Hindlimb muscle (tissue), 1 donor: ENCODE measurements at regions not wholly inside any gene's neighbourhood (a gene's known extent, or its start where the extent isn't known, plus 50 kb on each side); places are given as distances from the start of the nearest gene placed in this dataset.
"Not testable (repeated sequence)": the region's sequence is repeated elsewhere in the genome, so short reads cannot be mapped to it uniquely, and the experiment has no call there.

Experiments
- DNase-seq: peaks from one replicate; pipeline ENCODE4 v3.0.0-alpha.2; 2013

GRCh38 chrX:28408017-28408723, 179.1 kb upstream of the IL1RAPL1 start:
- no peak for DNase-seq

GRCh38 chrX:28398342-28398741, 188.9 kb upstream of the IL1RAPL1 start:
- no peak for DNase-seq

GRCh38 chrX:28391528-28391927, 195.7 kb upstream of the IL1RAPL1 start:
- no peak for DNase-seq

- peak; percentile 7 for DNase-seq
Measured at GRCh38 chrX:28379103-28379502, 208.1 kb upstream of the IL1RAPL1 start.

- DNase-seq, result not testable (repeated sequence)
Measured at GRCh38 chrX:28367649-28368048, 219.6 kb upstream of the IL1RAPL1 start.

- DNase-seq, result peak; percentile 3
Measured at GRCh38 chrX:28351801-28352200, 235.4 kb upstream of the IL1RAPL1 start.

- no peak for DNase-seq
Measured at GRCh38 chrX:28349888-28350287, 237.4 kb upstream of the IL1RAPL1 start.

- no peak for DNase-seq
Measured at GRCh38 chrX:28347476-28347875, 239.8 kb upstream of the IL1RAPL1 start.

- no peak for DNase-seq
Measured at GRCh38 chrX:28329156-28329555, 258.1 kb upstream of the IL1RAPL1 start.

GRCh38 chrX:28324321-28324721, 262.9 kb upstream of the IL1RAPL1 start:
- no peak for DNase-seq

- no peak for DNase-seq
Measured at GRCh38 chrX:28321286-28321685, 266.0 kb upstream of the IL1RAPL1 start.

GRCh38 chrX:28312965-28313364, 274.3 kb upstream of the IL1RAPL1 start:
- DNase-seq, result no peak

- DNase-seq, result no peak
Measured at GRCh38 chrX:28312259-28312658, 275.0 kb upstream of the IL1RAPL1 start.

- DNase-seq, result no peak
Measured at GRCh38 chrX:28311466-28311865, 275.8 kb upstream of the IL1RAPL1 start.

GRCh38 chrX:28303486-28303885, 283.8 kb upstream of the IL1RAPL1 start:
- no peak for DNase-seq

GRCh38 chrX:28278726-28279125, 297.5 kb upstream of the DCAF8L1 start:
- no peak for DNase-seq

GRCh38 chrX:28278251-28278650, 297.0 kb upstream of the DCAF8L1 start:
- peak; percentile 15 for DNase-seq

- DNase-seq, result peak; percentile 8
Measured at GRCh38 chrX:28273736-28274135, 292.5 kb upstream of the DCAF8L1 start.

GRCh38 chrX:28246675-28247074, 265.4 kb upstream of the DCAF8L1 start:
- no peak for DNase-seq

- no peak for DNase-seq
Measured at GRCh38 chrX:28229217-28229616, 248.0 kb upstream of the DCAF8L1 start.

GRCh38 chrX:28225513-28225912, 244.3 kb upstream of the DCAF8L1 start:
- DNase-seq, result no peak

GRCh38 chrX:28223991-28224390, 242.7 kb upstream of the DCAF8L1 start:
- no peak for DNase-seq

GRCh38 chrX:28223469-28223868, 242.2 kb upstream of the DCAF8L1 start:
- DNase-seq, result no peak

GRCh38 chrX:28205905-28206304, 224.7 kb upstream of the DCAF8L1 start:
- DNase-seq, result no peak

- DNase-seq, result no peak
Measured at GRCh38 chrX:28205126-28205525, 223.9 kb upstream of the DCAF8L1 start.
